Hematopoietic multipotent progenitor cell treated with erythropoietin and hydrocortisone succinate and interleukin-3 and kit ligand, for 15 days (in vitro differentiated cells): ENCODE measurements at regions not wholly inside any gene's neighbourhood (a gene's known extent, or its start where the extent isn't known, plus 50 kb on each side); places are given as distances from the start of the nearest gene placed in this dataset.

Experiments used
- DNase-seq: peaks from one replicate; pipeline ENCODE4 v3.0.0-alpha.2; 2015; ENCODE audit warnings: low spot score

- no peak for DNase-seq
Observed at GRCh38 chr11:91243630-91244029, 981.0 kb upstream of the FAT3 start.

GRCh38 chr11:91243051-91243450, 981.6 kb upstream of the FAT3 start:
- no peak for DNase-seq

DNA sequence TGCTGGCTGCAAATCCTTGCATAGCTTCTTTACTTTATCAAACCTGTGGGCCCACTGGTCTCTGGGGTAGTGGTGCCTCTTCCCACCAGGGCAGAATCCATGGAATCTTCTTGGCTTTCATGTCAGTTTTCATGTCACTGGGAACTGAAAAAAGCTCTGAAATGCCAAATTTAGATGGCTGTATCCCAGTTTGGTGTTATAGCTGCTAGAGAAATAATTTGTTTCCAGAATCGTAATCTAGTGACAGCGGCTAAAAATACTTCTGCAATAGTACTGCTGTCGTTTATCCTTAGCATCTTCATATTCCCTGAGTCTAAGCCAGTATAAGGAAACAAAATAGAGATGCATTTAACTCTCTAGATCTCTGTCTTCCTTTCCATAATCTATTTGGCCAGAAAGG, 983.4 kb upstream of the FAT3 start:
- DNase-seq = no peak

DNA sequence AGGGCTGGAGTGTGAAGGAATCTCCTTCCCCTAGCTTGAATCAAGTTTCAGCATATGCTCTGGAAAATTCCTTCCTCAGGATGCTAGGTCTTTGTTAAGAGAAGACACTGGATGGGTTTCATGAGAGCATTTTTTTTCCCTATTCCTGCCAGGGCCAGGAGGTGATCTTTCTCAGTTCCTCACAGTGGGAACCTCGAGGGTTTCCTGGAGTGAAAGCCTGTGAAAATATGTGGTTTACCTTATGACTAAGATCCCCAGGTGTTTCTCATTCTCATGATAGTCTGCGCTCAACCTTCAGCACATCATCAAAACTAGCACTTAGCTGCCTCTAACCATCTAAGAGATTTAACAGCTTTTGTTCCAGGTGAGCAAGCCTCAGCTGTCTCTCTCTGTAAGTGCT, 985.3 kb upstream of the FAT3 start:
- no peak for DNase-seq

DNA sequence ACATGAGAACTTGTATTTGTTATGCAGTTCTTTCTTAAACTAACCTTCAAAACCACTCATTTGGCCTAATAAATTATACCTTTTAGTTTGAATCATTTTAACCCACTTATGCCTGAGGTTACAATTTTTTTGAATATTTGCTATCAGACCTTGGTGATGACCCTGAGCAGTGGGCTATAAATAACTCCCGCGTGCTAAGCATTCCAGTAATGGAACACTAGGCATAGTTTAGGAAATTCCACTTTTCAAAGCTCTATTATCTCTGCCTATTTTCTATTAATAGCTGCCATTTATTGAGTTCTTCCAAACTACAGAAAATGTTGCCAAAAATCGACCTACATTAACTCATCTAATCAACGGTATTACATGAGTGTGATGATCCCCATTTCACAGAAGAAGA, 993.4 kb upstream of the FAT3 start:
- DNase-seq = no peak

GRCh38 chr11:91230647-91231046, 994.0 kb upstream of the FAT3 start:
- DNase-seq = no peak

DNA sequence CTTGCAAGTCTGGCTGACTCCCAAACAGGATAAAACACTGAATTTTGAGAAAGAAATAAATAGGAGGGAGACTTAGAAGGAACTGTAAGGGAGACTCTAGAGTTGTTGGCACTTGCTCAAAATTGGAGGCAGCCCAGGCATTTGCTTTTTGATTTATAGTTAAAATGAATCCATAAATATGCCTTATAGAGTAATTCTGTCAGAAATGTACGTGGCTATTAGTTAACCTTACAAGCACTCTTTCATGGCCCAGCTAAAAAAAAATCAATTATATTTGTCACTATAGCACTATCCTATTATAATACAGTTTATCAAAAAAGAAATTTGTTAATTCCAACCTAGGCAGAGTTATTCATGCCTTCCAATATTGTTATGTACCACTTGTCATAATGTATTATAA, 1000.0 kb upstream of the CHORDC1 start:
- no peak for DNase-seq

DNA sequence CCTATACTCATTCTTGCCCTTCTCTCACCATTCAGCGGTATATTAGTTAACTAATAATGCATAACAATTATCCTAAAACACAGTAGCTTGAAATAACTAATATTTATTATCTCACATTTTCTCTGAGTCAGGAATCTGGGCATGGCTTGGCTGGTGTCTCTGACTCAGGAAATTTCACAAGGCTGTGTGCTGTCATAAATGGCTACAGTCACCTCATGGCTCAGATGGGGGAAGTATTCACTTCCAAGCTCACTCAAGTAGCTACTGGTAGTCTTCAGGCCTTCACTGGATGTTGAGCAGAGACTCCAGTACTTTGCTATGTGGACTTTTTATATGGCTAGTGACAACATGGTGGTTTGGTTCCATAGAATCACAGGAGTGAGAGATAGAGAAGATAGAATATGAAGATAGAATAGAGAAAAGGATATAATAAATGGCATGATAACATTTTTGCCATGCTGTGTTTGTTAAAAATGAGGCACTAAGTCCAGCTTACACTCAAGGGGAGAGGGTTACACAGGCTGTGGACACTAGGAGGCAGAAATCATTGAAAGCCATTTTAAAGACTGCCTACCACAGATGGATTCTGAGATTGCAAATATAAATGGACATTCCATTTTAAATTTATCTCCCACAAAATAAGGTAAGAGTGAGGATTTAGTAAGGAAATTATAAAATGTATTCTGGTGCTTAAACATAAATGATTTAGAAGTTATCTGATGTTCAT, 997.8 kb upstream of the CHORDC1 start:
- no peak for DNase-seq

DNA sequence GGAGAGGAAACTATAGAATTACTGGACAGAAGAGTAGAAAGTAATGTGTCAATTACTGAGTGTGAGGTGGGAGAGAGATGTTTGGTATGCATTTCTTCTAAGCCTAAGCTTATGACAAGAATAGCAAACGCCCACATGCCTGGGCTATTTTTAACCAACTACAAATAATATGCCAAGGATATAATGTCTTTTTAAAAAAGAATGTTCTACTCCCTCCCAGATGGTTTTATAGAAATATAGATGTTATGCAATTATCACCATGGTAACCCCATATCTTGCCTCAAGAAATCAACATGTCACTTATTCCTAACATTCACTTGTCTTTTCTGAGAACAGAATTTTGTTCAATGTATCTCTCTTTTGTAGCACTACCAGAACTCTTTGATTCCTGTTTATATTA, 996.7 kb upstream of the CHORDC1 start:
- no peak for DNase-seq

DNA sequence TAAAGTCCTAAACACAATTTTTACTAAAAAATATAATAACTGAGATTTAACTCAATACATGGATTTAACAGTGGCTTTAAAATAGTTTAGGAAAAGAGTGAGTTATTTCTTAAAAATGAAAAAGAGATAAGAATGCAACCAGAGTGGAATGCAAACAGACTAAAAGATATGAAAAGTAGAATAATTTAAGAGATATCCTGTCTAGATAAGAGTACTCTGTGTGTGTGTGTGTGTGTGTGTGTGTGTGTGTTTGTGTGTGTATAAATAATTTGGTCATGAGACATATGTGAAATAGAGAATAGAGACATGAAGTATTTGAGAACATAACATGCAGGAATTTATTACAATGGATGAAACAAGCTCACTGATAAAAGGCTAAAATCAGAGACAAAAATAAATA, 986.9 kb upstream of the CHORDC1 start:
- no peak for DNase-seq

GRCh38 chr11:91209306-91209705, 986.5 kb upstream of the CHORDC1 start:
- no peak for DNase-seq

- no peak for DNase-seq
Observed at GRCh38 chr11:91199866-91200265, 977.0 kb upstream of the CHORDC1 start.

DNA sequence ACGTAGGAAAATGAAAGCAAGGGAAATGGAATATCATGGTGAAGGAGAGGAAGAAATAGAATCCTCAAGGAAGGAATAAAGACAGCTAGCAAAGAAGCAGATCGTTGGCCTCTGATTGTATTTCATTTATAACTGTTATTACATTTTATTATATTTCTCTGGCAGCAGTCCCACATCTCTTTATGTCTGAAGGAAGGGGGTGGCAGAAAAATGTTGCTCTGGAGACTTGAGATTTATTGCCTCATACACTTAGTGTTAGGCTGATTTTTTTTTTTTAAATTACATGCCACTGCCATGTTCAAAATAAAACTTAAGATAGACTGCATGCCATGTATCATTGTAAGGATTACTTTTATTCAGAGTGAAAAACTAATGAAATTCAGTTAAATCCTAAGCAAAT, 971.7 kb upstream of the CHORDC1 start:
- DNase-seq = no peak

DNA sequence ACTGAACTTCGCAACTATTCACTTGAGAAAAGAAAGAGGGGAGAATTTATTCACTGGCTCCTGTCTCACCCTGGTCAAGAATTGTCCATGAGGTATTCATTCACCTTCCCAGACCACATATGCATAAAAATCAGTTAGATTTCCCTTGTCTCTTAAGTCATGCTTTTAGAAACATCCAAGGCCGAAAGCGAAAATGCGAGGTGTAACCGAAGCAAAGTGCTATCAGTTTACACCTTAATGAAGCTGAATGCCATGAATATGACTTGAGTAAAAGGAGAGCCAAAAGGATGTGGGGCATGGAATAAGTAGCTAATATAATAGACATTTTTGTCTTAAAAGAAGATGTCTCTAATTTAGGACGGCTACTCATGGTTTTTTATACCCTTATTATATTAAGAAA, 965.6 kb upstream of the CHORDC1 start:
- DNase-seq = no peak

DNA sequence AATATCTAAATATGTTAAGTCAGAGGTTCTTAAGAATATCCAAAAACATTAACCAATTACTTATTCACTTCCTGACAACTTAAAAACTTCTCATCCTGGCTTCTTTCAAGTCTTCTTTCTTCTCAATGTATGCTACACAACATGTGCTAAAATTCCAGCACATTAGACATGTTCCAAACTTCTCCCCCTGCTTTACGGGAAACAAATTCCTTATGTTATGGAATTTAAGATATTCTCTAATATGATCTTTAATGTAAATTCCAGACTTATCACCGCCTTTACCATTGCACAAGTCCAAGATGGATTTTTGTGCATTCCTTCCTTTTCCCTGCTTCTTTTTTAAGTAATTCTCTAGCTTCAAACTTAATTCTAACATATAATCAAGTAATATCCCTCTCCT, 964.5 kb upstream of the CHORDC1 start:
- DNase-seq = no peak

DNA sequence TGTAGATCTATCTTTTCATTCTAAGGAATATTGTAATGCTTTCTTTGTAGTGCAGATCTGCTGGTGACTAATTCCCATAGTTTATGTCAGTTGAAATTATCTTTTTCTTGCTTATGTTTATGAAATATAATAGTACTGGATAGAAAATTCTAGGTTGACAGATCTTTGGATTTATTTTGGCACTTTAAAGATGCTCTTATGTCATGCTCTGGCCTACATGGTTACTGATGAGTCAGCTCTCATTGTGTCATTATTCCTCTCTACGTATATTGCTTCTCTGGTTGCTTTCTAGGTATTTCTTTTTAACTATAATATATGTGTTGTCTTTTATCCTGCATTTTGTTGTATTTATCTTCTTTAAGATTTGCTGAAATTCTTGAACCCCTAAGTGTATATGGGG, 955.5 kb upstream of the CHORDC1 start:
- DNase-seq = no peak

DNA sequence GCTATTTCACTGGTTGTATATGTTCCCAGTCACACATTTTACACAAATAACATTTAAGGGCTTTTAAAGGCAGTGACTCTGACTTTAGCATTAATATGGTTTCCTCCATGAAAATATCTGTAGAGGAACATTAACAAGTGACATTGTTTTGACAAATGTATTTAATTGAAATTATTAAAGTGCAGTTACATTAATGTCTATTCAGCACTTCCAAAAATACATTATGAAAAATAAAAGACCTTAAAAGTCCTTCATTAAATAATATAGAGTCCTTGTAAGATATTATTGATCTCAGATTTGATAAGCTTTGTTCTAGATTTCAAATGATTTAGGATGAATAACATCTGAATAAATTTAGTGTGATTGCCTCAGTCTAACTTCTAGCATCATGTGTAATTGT, 951.9 kb upstream of the CHORDC1 start:
- DNase-seq = no peak

- no peak for DNase-seq
Observed at GRCh38 chr11:91174193-91174592, 951.3 kb upstream of the CHORDC1 start.

DNA sequence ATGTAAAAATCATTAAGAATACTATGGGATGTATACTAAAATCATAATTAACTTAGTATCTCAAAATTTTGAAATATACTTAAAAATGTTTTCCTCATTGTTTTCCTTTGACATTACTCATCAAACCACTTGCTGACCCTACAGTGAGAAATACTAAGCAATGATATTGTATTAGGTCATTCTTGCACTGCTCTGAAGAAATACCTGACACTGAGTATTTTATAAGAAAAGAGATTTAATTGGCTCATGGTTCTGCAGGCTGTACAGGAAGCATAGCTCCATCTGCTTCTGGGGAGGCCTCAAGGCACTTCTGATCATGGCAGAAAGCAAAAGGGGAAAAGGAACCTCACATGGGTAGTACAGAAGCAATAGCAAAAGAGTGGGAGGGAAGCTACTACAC, 950.9 kb upstream of the CHORDC1 start:
- DNase-seq = no peak

DNA sequence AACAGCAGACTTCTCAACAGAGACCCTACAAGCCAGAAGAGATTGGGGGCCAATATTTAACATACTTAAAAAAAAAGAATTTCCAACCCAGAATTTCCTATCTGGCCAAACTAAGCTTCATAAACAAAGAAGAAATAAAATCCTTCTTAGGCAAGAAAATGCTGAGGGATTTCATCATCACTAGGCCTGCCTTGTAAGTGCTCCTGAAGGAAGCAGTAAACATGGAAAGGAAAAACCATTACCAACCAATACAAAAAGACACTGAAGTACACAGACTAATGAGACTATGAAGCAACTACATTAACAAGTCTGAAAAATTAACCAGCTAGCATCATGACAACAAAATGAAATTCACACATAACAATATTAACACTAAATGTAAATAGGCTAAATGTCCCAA, 947.9 kb upstream of the CHORDC1 start:
- DNase-seq = no peak

- no peak for DNase-seq
Observed at GRCh38 chr11:91164452-91164822, 941.6 kb upstream of the CHORDC1 start.

DNA sequence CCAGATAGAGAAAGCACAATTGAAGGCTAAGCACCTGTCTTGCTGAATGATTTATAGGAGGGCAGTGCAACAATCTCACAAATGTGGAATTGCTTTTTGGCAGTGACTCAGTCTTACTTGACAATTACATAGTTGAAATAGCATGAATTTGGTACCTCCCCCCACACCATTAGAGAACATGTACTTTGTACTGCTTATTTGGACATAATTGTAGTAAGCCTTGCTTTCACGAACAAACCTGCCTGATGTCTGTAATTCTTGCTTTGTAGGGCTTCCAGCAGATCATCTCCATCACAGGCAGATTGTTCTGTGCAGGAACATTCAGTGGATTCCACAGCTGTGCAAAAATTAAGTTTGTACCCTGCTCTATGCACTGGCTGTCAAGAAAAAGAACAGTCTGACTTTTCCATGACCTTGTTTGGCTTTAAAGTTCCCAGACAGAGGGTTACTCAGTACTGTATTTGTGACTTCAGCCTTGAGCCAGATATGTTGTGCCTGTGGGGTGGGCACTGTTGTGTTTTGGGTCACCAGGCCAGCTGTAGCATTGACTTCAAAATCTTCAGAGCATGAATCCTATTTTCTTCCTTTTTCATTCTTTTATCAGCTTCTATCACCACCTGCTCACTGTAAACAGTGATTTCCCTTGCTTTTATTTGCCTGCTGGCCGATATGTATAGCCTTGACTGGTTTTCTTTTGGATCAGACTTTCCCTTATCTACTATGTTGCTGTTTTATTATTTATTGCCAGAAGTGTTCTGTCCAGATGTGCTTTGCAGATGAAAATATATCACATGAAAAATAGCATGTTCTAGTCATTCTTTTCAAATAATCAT, 941.0 kb upstream of the CHORDC1 start:
- DNase-seq = no peak

DNA sequence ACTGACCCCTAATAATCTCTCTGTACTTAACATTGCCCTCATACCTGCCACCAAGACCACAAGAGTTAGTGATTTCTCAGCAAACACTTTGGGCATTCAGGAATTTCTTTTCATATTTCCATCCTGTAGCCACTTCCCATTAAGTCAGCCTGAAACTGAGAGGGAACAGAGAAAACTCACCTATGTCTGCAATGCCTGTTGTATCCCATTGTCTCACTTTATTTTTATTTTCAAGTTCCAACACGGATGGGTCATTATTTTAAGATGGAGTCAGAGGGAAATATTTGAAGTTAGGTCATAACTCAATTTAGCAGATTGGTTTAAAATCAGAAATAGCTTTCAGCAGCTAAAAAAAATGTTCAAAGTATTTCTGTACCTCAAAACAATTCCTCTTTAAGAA, 937.8 kb upstream of the CHORDC1 start:
- DNase-seq = no peak
